IMR-90 (cell line): ENCODE measurements at regions not wholly inside any gene's neighbourhood (a gene's known extent, or its start where the extent isn't known, plus 50 kb on each side); places are given as distances from the start of the nearest gene placed in this dataset.

Source experiments
- ATAC-seq: fragments of 200-7000 bp; cut with Tn5 transposase; 2 replicates; pipeline ENCODE4 v1.9.1; 2020; ENCODE audit warnings: low read depth, mild to moderate bottlenecking, moderate library complexity
- BruUV-seq: library from RNA; stranded (reverse); fragments of 400-500 nt; replicated peaks from 2 replicates; lab custom pipeline; 2021; lab: Mats Ljungman, UMichigan
- CTCF ChIA-PET: fragments of 300-600 bp; formaldehyde crosslinking; extraction: SDS; loops from one replicate; lab custom pipeline; 2021; ENCODE audit warnings: antibody characterized with exemption; lab: Yijun Ruan, JAX
- POLR2A ChIA-PET: fragments of 300-600 bp; sonication (Branson Sonifier 250); formaldehyde crosslinking; loops from one replicate; lab custom pipeline; 2022; ENCODE audit warnings: antibody characterized with exemption; ENCODE audit not compliant: unreplicated experiment; lab: Charles Lee
- DNase-seq: peaks from one replicate; pipeline ENCODE4 v3.0.0; 2013
- H2AFZ ChIP-seq: replicated peaks from 2 replicates; pipeline ENCODE3; 2013; ENCODE audit warnings: low read length, mild to moderate bottlenecking; ENCODE audit not compliant: poor library complexity
- H2AK5ac ChIP-seq: 2 replicates; pipeline ENCODE4 v1.6.1; 2013; ENCODE audit warnings: low read depth, low read length, inconsistent platforms
- H2AK9ac ChIP-seq: replicated peaks from 2 replicates; pipeline ENCODE3; 2013; ENCODE audit warnings: mild to moderate bottlenecking, low read depth, low read length, moderate library complexity; ENCODE audit not compliant: poor library complexity
- H2BK120ac ChIP-seq: 2 replicates; pipeline ENCODE4 v1.6.1; 2013; ENCODE audit warnings: low read depth, low read length, inconsistent platforms
- H2BK15ac ChIP-seq: 3 replicates; pipeline ENCODE4 v1.6.1; 2013; ENCODE audit warnings: low read depth, low read length, inconsistent platforms
- H2BK20ac ChIP-seq: 2 replicates; pipeline ENCODE4 v1.6.1; 2013; ENCODE audit warnings: low read depth, mild to moderate bottlenecking, inconsistent platforms, low read length, moderate library complexity
- H2BK5ac ChIP-seq: 2 replicates; pipeline ENCODE4 v1.6.1; 2013; ENCODE audit warnings: mild to moderate bottlenecking, low read depth, low read length, inconsistent platforms; ENCODE audit not compliant: poor library complexity, severe bottlenecking
- H3K14ac ChIP-seq: replicated peaks from 2 replicates; pipeline ENCODE4 v1.6.1; 2013; ENCODE audit warnings: low read depth, low read length, inconsistent platforms
- H3K18ac ChIP-seq: 2 replicates; pipeline ENCODE4 v1.6.1; 2013; ENCODE audit warnings: low read depth, low read length, control low read depth
- H3K23ac ChIP-seq: 2 replicates; pipeline ENCODE4 v1.6.1; 2013; ENCODE audit warnings: low read depth, low read length, inconsistent platforms
- H3K27ac ChIP-seq: 2 replicates; pipeline ENCODE4 v1.5.1; 2013; ENCODE audit warnings: mild to moderate bottlenecking, control low read depth, low read length; ENCODE audit not compliant: insufficient read depth
- H3K27me3 ChIP-seq: 2 replicates; pipeline ENCODE4 v1.6.1; 2013; ENCODE audit warnings: low read length; ENCODE audit not compliant: control insufficient read depth, insufficient read depth
- H3K36me3 ChIP-seq: 2 replicates; pipeline ENCODE4 v1.6.1; 2013; ENCODE audit warnings: low read length, mixed read lengths; ENCODE audit not compliant: control insufficient read depth, insufficient read depth
- H3K4ac ChIP-seq: 2 replicates; pipeline ENCODE4 v1.6.1; 2013; ENCODE audit warnings: low read depth, low read length, inconsistent platforms
- H3K4me1 ChIP-seq: 2 replicates; pipeline ENCODE4 v1.6.1; 2013; ENCODE audit warnings: low read length, mixed read lengths; ENCODE audit not compliant: control insufficient read depth, insufficient read depth
- H3K4me2 ChIP-seq: 2 replicates; pipeline ENCODE4 v1.6.1; 2013; ENCODE audit warnings: low read depth, mild to moderate bottlenecking, control low read depth, low read length, moderate library complexity
- H3K4me3 ChIP-seq: 2 replicates; pipeline ENCODE4 v1.5.1; 2013; ENCODE audit warnings: low read depth, mild to moderate bottlenecking, control low read depth, low read length, moderate library complexity; ENCODE audit not compliant: insufficient read depth
- H3K56ac ChIP-seq: 2 replicates; pipeline ENCODE4 v1.6.1; 2013; ENCODE audit warnings: low read length, inconsistent platforms; ENCODE audit not compliant: insufficient read depth; ENCODE audit errors: extremely low read depth
- H3K79me1 ChIP-seq, 2 experiments: 2 replicates each; pipeline ENCODE4 v1.6.1; 2013; ENCODE audit warnings: low read length in 2 of 2, inconsistent platforms in 1 of 2, low read depth in 1 of 2
- H3K9ac ChIP-seq: 2 replicates; pipeline ENCODE4 v1.6.1; 2013; ENCODE audit warnings: low read depth, low read length, control low read depth
- H3K9me1 ChIP-seq: 2 replicates; pipeline ENCODE4 v1.6.1; 2013; ENCODE audit warnings: low read length, inconsistent platforms; ENCODE audit not compliant: insufficient read depth
- H3K9me3 ChIP-seq: 2 replicates; pipeline ENCODE4 v1.6.1; 2013; ENCODE audit warnings: low read length; ENCODE audit not compliant: control insufficient read depth, insufficient read depth
- H4K20me1 ChIP-seq: 2 replicates; pipeline ENCODE4 v1.6.1; 2013; ENCODE audit warnings: low read length, inconsistent platforms; ENCODE audit not compliant: insufficient read depth
- H4K5ac ChIP-seq: 2 replicates; pipeline ENCODE4 v1.6.1; 2013; ENCODE audit warnings: mild to moderate bottlenecking, low read depth, low read length, control low read depth
- H4K8ac ChIP-seq, 2 experiments: 2 replicates each; pipeline ENCODE4 v1.6.1; 2013; ENCODE audit warnings: low read depth in 2 of 2, low read length in 2 of 2, control low read depth in 1 of 2, inconsistent platforms in 1 of 2
- H4K91ac ChIP-seq: 2 replicates; pipeline ENCODE4 v1.6.1; 2013; ENCODE audit warnings: low read depth, low read length, inconsistent platforms; ENCODE audit not compliant: insufficient read depth
- BHLHE40 ChIP-seq: fragments of 150-350 bp; IDR thresholded peaks from 2 replicates; pipeline ENCODE4 v1.6.1; 2016; ENCODE audit warnings: mild to moderate bottlenecking, low read depth, low read length
- CEBPB ChIP-seq: IDR thresholded peaks from 2 replicates; pipeline ENCODE4 v1.6.1; 2012; ENCODE audit warnings: low read depth, low read length, improper control_type of control experiment
- CHD1 ChIP-seq: IDR thresholded peaks from 2 replicates; pipeline ENCODE4 v1.6.1; 2012; ENCODE audit warnings: low read depth, low read length, improper control_type of control experiment
- CTCF ChIP-seq: conservative IDR thresholded peaks from 2 replicates; pipeline ENCODE4 v1.5.1; 2012; ENCODE audit warnings: mild to moderate bottlenecking, low read depth, low read length, improper control_type of control experiment
- ELK1 ChIP-seq: fragments of 150-350 bp; IDR thresholded peaks from 2 replicates; pipeline ENCODE4 v1.6.1; 2016; ENCODE audit warnings: low read depth, mild to moderate bottlenecking, low read length, moderate library complexity, borderline replicate concordance
- FOS ChIP-seq: fragments of 150-350 bp; IDR thresholded peaks from 2 replicates; pipeline ENCODE4 v1.6.1; 2016; ENCODE audit warnings: low read depth, low read length
- MAFK ChIP-seq: IDR thresholded peaks from 2 replicates; pipeline ENCODE4 v1.6.1; 2012; ENCODE audit warnings: low read depth, low read length, improper control_type of control experiment
- MAZ ChIP-seq: IDR thresholded peaks from 2 replicates; pipeline ENCODE4 v1.6.1; 2012; ENCODE audit warnings: low read depth, mild to moderate bottlenecking, low read length, improper control_type of control experiment, moderate library complexity, borderline replicate concordance
- MXI1 ChIP-seq: IDR thresholded peaks from 2 replicates; pipeline ENCODE4 v1.6.1; 2012; ENCODE audit warnings: low read depth, mild to moderate bottlenecking, low read length, moderate library complexity, borderline replicate concordance
- NFE2L2 ChIP-seq: fragments of 150-350 bp; IDR thresholded peaks from 2 replicates; pipeline ENCODE4 v1.6.1; 2016; ENCODE audit warnings: low read depth, mild to moderate bottlenecking, low read length
- POLR2A ChIP-seq: IDR thresholded peaks from 2 replicates; pipeline ENCODE4 v1.6.1; 2012; ENCODE audit warnings: mild to moderate bottlenecking, low read depth, low read length
- RAD21 ChIP-seq: IDR thresholded peaks from 2 replicates; pipeline ENCODE4 v1.6.1; 2012; ENCODE audit warnings: low read length, improper control_type of control experiment
- RCOR1 ChIP-seq: IDR thresholded peaks from 2 replicates; pipeline ENCODE4 v1.6.1; 2012; ENCODE audit warnings: mild to moderate bottlenecking, low read length, improper control_type of control experiment; ENCODE audit not compliant: insufficient replicate concordance
- RFX5 ChIP-seq: IDR thresholded peaks from 2 replicates; pipeline ENCODE4 v1.8.0; 2012; ENCODE audit warnings: low read depth, mild to moderate bottlenecking, low read length, moderate library complexity
- SMC3 ChIP-seq: fragments of 150-350 bp; IDR thresholded peaks from 2 replicates; pipeline ENCODE4 v1.6.1; 2016; ENCODE audit warnings: low read depth, mild to moderate bottlenecking, antibody characterized with exemption, low read length, moderate library complexity
- USF2 ChIP-seq: fragments of 150-350 bp; IDR thresholded peaks from 2 replicates; pipeline ENCODE4 v1.6.1; 2017; ENCODE audit warnings: mild to moderate bottlenecking, antibody characterized with exemption, low read length, low read depth
- WGBS, 2 experiments: methylation state at CpG; one replicate each; pipeline versions ENCODE4 v1.1.5 to v1.1.7; 2013; ENCODE audit warnings: missing lambda C conversion rate in 2 of 2; ENCODE audit not compliant: insufficient read length in 1 of 2; ENCODE audit errors: extremely low coverage in 2 of 2; 5-methylcytosine and 5-hydroxymethylcytosine counted together
- dilution Hi-C: fragments of 300-500 bp; cut with HindIII; formaldehyde crosslinking; loops from one replicate; pipeline ENCODE4 v1.14.3; 2018; ENCODE audit warnings: low sequenced_read_pairs; ENCODE audit not compliant: unreplicated experiment
- in situ Hi-C: fragments of 300-500 bp; cut with MboI; formaldehyde crosslinking; loops from 3 replicates; pipeline ENCODE4 v1.14.3; 2019; ENCODE audit warnings: low sequenced_read_pairs, inconsistent platforms, mixed read lengths
- intact Hi-C: fragments of 100-400 bp; cut with micrococcal nuclease; formaldehyde crosslinking; loops from 2 replicates; pipeline ENCODE4 v1.10.0; 2022

GRCh38 chr4:167715176-167715575, 377.2 kb upstream of the ANXA10 start:
- Histone ChIP-seq H4K8ac (no peak overlapping the region), H3K4ac (no peak overlapping the region), H2BK20ac (no peak overlapping the region), H3K4me3 (no peak overlapping the region), H4K5ac (no peak overlapping the region), H3K36me3 (no peaks in the 10 kb centered on the region), H3K4me1 (no peaks in the 10 kb centered on the region), H3K79me1 (no peaks in the 10 kb centered on the region), H4K91ac (no peak overlapping the region), H2AFZ (no peak overlapping the region), H3K27me3 (no peaks in the 10 kb centered on the region), H3K9ac (no peak overlapping the region), H3K4me2 (no peak overlapping the region), H2BK5ac (no peak overlapping the region), H2AK9ac (no peak overlapping the region), H2BK120ac (no peak overlapping the region), H3K14ac (no peak overlapping the region), H3K9me1 (no peaks in the 10 kb centered on the region), H3K18ac (no peak overlapping the region), H3K9me3 (no peaks in the 10 kb centered on the region), H3K27ac (no peak overlapping the region), H2BK15ac (no peak overlapping the region), H2AK5ac (no peak overlapping the region), H3K23ac (no peak overlapping the region), H3K56ac (no peak overlapping the region), H4K20me1 (no peaks in the 10 kb centered on the region)
- no TSS peak for BruUV-seq
- intact Hi-C loops: no loop called here
- ChIA-PET CTCF (no interaction called here), POLR2A (no interaction called here)
- TF ChIP-seq RCOR1: no peak
- TF ChIP-seq ELK1: no peak
- no peak for TF ChIP-seq USF2
- TF ChIP-seq RAD21: no peak
- TF ChIP-seq MAFK: no peak
- no peak for TF ChIP-seq SMC3
- TF ChIP-seq MXI1: no peak
- TF ChIP-seq CTCF: no peak
- no peak for TF ChIP-seq CEBPB
- no peak for TF ChIP-seq CHD1
- TF ChIP-seq BHLHE40: no peak
- no peak for TF ChIP-seq NFE2L2
- no peak for TF ChIP-seq MAZ
- TF ChIP-seq RFX5: no peak
- TF ChIP-seq POLR2A: no peak
- no peak for TF ChIP-seq FOS
- DNase-seq (no peak), ATAC-seq (no peak)
- 14% methylated on average over 1 of the region's 1 CpG; no CpG with 5 or more reads in 1 of the 2 experiments for WGBS, 2 experiments
- in situ Hi-C loops: no loop called here
- dilution Hi-C loops: no loop called here
